Gastroesophageal sphincter (tissue), 4 donors: ENCODE measurements at regions not wholly inside any gene's neighbourhood (a gene's known extent, or its start where the extent isn't known, plus 50 kb on each side); places are given as distances from the start of the nearest gene placed in this dataset.

Experiments used
- ATAC-seq: fragments of 150-250 bp; one replicate; pipeline ENCODE4 v1.9.1; 2016; ENCODE audit warnings: mild to moderate bottlenecking, moderate library complexity
- H3K27ac ChIP-seq, 4 donors: fragments of 200-600 bp; sonication (generic) in 3 of 4; 1 replicate in 3 of 4; 2 replicates in 1 of 4; pipeline ENCODE4 v1.5.1; 2016 to 2019
- H3K27me3 ChIP-seq: fragments of 200-600 bp; sonication (generic); one replicate; pipeline ENCODE4 v1.5.1; 2019
- H3K36me3 ChIP-seq, 2 donors: fragments of 200-600 bp; sonication (generic); one replicate each; pipeline ENCODE4 v1.5.1; 2019; ENCODE audit warnings: control low read depth in 1 of 2
- H3K4me1 ChIP-seq, 3 donors: fragments of 200-600 bp; sonication (generic); 1 replicate in 2 of 3; 2 replicates in 1 of 3; pipeline ENCODE4 v1.5.1; 2016 to 2019; ENCODE audit warnings: control low read depth in 2 of 3
- H3K4me3 ChIP-seq, 2 donors: fragments of 200-600 bp; sonication (generic); one replicate each; pipeline ENCODE4 v1.5.1; 2019; ENCODE audit warnings: mild to moderate bottlenecking in 1 of 2, moderate library complexity in 1 of 2
- H3K9me3 ChIP-seq, 3 donors: fragments of 200-600 bp; sonication (generic); one replicate each; pipeline ENCODE4 v1.5.1; 2017 to 2019; ENCODE audit warnings: control low read depth in 2 of 3
- EP300 ChIP-seq: sonication (generic); formaldehyde crosslinking; IDR thresholded peaks from one replicate; pipeline ENCODE4 v1.6.1; 2017; ENCODE audit warnings: antibody characterized with exemption, mild to moderate bottlenecking
- POLR2A ChIP-seq, 2 donors: fragments of 450-650 bp; IDR thresholded peaks; one replicate each; pipeline ENCODE4 v1.6.1; 2017; ENCODE audit warnings: antibody characterized with exemption in 2 of 2, mild to moderate bottlenecking in 2 of 2, moderate library complexity in 1 of 2
- POLR2AphosphoS5 ChIP-seq: sonication (generic); formaldehyde crosslinking; IDR thresholded peaks from one replicate; pipeline ENCODE4 v1.6.1; 2017; ENCODE audit warnings: antibody characterized with exemption
- WGBS, 2 donors: methylation state at CpG; one replicate each; pipeline ENCODE4 v1.1.5; 2018; ENCODE audit warnings: low coverage in 1 of 2; 5-methylcytosine and 5-hydroxymethylcytosine counted together
- TF ChIP-seq, protein P1 (sequence below), 4 experiments: fragments of 200-600 bp in 2 of 4; fragments of 450-650 bp in 2 of 4; sonication (generic) in 1 of 4; IDR thresholded peaks; one replicate each; pipeline ENCODE4 v1.5.1; 2017 to 2019; ENCODE audit warnings: antibody characterized with exemption in 4 of 4, mild to moderate bottlenecking in 2 of 4, moderate library complexity in 2 of 4

- Histone ChIP-seq H3K9me3 (no peaks in the 10 kb centered on the region), H3K27ac (no peak overlapping the region), H3K4me3 (no peak overlapping the region), H3K36me3 (no peaks in the 10 kb centered on the region), H3K27me3 (no peaks in the 10 kb centered on the region), H3K4me1 (peaks cover 0 to 6% (median 0%) of the 10 kb centered on the region in 3 donors)
- WGBS, 2 donors: 93 to 95% methylated on average over 4 of the region's 4 CpGs
- TF ChIP-seq POLR2A (IDR thresholded peaks at IDR 0.05) (no peak), POLR2AphosphoS5 (no peak)
- ATAC-seq: no peak
Measured at GRCh38 chr15:39529457-39529856, 51.4 kb upstream of the THBS1 start.

DNA sequence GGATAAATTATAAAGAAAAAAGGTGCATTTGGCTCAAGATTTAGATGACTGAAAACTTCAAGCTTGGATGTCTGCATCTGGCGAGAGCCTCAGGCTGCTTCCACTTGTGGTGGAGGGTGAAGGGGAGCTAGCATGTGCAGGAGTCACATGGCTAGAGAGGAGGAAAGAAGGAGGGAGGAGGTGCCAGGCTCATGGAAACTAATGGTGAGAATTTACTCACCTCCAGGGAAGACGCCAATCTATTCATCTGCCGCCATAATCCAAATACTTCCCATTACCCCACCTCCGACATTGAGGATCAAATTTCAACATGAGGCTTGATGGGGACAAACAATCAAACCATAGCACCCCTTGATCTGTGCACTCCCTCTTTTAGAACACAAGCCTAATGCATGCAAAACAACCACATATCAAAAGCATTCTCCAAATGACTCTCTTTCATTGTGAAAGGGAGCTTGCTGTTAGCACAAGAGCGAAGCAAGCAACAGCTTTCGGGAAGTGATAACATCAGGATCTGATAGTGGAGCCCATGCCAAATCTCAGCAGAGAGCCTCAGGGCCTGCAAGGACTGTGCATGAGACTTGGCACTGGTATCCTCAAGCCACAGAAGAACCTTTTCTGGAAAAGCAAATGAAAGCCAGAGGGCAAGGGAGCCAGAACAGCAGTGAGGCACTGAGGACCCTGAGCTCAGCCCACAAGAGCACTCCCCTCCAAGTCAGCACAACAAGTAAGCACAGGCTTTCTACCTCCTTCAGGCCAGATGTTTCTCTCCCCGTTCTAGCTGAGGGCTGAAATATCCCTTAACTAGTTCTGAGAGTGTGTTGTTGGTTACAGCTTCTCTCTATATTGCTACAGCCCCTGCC, 50.2 kb upstream of the THBS1 start:
- no peak overlapping the region for H3K27ac ChIP-seq
- ATAC-seq: peak; percentile 41
- H3K36me3 ChIP-seq: no peaks in the 10 kb centered on the region
- no peaks in the 10 kb centered on the region for H3K27me3 ChIP-seq
- no peak overlapping the region for H3K4me3 ChIP-seq
- 70 to 77% methylated on average over 4 to 7 of the region's 7 CpGs for WGBS, 2 donors
- no peaks in the 10 kb centered on the region for H3K9me3 ChIP-seq
- TF ChIP-seq EP300 (no peak), POLR2AphosphoS5 (no peak), POLR2A (IDR thresholded peaks at IDR 0.05) (no peak)
- TF ChIP-seq, protein P1, sequence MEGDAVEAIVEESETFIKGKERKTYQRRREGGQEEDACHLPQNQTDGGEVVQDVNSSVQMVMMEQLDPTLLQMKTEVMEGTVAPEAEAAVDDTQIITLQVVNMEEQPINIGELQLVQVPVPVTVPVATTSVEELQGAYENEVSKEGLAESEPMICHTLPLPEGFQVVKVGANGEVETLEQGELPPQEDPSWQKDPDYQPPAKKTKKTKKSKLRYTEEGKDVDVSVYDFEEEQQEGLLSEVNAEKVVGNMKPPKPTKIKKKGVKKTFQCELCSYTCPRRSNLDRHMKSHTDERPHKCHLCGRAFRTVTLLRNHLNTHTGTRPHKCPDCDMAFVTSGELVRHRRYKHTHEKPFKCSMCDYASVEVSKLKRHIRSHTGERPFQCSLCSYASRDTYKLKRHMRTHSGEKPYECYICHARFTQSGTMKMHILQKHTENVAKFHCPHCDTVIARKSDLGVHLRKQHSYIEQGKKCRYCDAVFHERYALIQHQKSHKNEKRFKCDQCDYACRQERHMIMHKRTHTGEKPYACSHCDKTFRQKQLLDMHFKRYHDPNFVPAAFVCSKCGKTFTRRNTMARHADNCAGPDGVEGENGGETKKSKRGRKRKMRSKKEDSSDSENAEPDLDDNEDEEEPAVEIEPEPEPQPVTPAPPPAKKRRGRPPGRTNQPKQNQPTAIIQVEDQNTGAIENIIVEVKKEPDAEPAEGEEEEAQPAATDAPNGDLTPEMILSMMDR (IDR thresholded peaks at IDR 0.05): no peak
- peaks cover 0 to 6% (median 0%) of the 10 kb centered on the region in 3 donors for H3K4me1 ChIP-seq
